Epidermal melanocyte (primary cell): ENCODE measurements at regions not wholly inside any gene's neighbourhood (a gene's known extent, or its start where the extent isn't known, plus 50 kb on each side); places are given as distances from the start of the nearest gene placed in this dataset.

ENCODE experiments used
- DNase-seq: peaks from one replicate; pipeline ENCODE4 v3.0.0; 2011; ENCODE audit warnings: low spot score; ENCODE audit not compliant: insufficient read length

GRCh38 chr12:92363295-92364146 lies 217.9 kb upstream of the BTG1 start:
- DNase-seq, result peak; percentile 49

- no peak for DNase-seq
Observed at GRCh38 chr12:92362785-92363184, 217.1 kb upstream of the BTG1 start.

DNA sequence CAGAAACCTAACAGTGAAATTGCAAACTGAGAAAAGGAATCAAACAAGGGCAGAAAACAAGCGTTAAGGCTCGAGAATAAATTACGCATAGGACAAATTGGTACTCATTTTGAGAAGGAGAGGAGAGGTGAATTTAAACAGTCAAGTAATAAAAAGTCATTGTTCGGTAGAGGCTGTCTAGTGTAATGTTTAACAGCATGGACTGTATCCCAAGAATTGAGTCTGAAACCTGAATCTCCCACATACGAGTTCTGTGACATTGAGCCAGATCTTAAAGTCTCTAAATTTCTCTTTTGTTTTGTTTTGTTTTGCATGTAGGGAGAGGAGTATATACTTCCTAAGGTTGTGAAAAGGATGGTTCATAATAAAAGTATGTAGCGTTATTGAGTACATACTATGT lies 216.5 kb upstream of the BTG1 start:
- DNase-seq, result no peak

GRCh38 chr12:92360543-92360942 lies 214.9 kb upstream of the BTG1 start:
- DNase-seq, result no peak

- no peak for DNase-seq
Observed at GRCh38 chr12:92359581-92360209, 214.0 kb upstream of the BTG1 start.

GRCh38 chr12:92357584-92358261 lies 212.1 kb upstream of the BTG1 start:
- no peak for DNase-seq

- DNase-seq, result no peak
Observed at GRCh38 chr12:92356425-92356824, 210.8 kb upstream of the BTG1 start.

GRCh38 chr12:92349635-92350034 lies 204.0 kb upstream of the BTG1 start:
- no peak for DNase-seq

DNA sequence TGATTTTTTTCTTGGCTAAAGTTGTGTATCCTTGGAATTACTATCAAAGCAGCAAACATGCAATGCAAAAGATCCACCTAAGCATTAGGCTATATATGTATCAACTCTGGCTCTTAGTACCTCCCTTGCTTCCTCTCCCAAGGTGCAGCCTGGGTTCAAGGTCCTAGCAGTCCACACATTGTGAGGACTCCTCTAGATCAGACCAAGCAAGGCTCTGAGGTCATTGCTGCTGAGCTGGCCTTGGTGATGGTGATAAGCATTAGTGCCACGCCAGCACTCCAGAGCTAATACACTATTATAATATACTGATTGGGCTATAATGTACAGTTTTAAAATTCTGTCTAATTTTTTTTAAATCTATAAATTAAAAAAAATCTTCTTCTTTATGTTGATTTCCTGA lies 196.9 kb upstream of the BTG1 start:
- DNase-seq, result no peak

DNA sequence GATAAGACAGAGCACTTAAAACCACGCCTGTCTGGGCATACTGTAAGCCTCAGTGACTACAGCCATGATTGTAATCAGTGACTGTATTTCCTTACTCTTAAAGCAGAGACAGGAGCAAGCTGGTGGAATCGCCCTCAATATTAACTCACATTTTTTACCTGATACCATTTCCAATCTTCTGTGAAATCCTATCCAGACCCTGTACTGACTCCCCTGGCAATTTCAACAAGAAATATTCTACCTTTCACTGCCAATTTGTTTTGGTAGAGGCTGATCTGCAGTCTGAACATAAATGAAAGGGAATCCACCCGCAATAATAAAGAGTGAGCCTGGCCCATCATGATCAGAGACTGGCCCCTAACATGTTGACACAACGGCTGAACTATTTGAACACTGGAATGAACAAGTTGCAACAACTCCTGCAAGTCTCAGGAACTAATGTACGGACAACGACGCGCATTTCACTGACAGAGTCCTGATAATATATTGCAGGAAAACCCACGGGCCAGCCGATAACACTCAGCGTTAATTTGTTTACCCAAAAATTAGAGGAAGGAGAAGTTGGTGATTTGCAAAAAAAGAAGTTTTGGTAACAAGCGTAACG lies 195.5 kb upstream of the BTG1 start:
- no peak for DNase-seq

- no peak for DNase-seq
Observed at GRCh38 chr12:92340441-92341064, 194.9 kb upstream of the BTG1 start.

- no peak for DNase-seq
Observed at GRCh38 chr12:92340003-92340402, 194.4 kb upstream of the BTG1 start.

DNA sequence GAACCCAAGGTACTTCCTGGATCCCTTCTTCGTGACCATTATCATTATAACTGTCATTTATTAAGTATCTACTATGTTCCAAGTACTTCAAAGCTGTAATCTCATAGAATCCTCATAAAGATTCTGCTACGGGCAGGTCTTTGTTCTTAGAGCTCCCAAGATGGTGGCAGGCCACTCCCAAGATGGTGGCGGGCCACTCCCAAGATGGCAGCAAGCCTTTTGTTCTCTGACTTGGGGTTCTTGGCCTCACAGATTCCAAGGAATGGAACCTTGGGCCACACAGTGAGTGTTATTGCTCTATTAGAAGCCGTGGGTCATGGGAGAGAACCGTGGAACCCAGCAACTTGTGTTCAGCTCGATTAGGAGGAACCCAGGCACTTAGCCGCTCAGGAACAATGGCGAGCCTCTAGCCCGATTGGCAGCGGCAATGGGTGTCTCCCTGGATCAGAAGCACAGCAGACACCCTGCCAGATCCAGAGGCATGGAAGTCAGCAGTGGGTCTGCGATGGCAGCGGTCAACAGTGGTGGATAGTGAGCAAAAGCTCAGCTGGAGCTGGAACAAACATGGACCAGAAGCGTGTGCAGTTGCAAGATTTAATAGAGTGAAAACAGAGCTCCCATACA lies 193.7 kb upstream of the BTG1 start:
- DNase-seq, result no peak

DNA sequence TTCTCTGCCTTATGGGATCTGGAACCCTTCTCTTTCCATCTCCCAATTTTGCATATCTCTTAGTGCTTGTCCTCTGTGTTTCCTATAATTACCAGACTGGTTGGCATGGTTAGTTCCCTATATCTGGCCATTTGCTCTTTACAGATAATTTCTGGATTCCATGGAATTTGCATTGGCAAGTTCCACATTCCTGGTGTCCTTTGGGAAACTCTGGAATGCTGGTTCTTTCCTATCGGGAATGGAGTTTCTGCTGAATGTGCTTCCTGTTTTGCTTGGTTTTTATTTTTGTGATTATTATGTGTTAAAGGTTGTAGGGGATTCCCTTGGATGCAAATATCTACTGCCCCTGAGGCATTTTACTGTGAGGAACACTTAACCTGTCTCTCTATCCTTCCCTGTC lies 193.0 kb upstream of the BTG1 start:
- DNase-seq, result no peak

- DNase-seq, result no peak
Observed at GRCh38 chr12:92338102-92338501, 192.5 kb upstream of the BTG1 start.

DNA sequence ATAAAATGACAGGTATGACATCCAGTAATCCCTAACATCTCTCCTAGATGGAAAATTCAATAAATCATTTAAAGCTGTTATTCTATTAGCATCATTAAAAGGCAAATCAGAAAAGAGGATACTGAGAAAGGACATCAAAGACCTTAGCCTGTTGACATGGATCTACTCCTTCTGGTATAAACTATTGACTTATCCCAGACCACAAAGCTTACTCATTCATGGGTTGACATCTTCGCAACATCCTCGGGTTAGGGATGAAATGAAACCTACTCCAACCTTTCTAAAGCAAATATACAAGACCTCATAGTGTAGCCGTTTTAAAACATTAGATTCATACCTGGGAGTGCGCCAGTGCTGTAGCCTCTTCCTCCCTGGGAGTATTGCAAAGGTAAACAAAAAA lies 191.5 kb upstream of the BTG1 start:
- DNase-seq, result no peak

GRCh38 chr12:92336641-92337040 lies 191.0 kb upstream of the BTG1 start:
- DNase-seq, result no peak

GRCh38 chr12:92335831-92336230 lies 190.2 kb upstream of the BTG1 start:
- no peak for DNase-seq

- DNase-seq, result no peak
Observed at GRCh38 chr12:92334552-92334951, 188.9 kb upstream of the BTG1 start.

DNA sequence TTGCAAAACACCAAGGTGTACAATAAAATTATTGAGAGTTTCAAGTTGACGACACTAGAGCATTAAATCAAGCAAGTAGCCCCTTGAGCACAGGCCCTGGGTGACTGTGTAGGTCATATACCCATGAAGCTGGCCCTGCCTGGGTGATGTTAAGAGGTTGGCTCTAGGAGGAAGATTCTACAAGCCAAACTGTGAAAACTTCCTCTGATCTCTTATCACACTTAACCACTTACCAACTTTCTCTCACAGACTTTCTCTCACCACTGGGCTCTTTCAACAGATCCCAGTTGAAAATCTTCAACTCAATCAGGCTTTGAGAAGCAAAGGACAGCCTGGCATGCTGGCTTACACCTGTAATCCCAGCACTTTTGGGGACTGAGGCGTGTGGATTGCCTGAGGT lies 186.9 kb upstream of the BTG1 start:
- no peak for DNase-seq

DNA sequence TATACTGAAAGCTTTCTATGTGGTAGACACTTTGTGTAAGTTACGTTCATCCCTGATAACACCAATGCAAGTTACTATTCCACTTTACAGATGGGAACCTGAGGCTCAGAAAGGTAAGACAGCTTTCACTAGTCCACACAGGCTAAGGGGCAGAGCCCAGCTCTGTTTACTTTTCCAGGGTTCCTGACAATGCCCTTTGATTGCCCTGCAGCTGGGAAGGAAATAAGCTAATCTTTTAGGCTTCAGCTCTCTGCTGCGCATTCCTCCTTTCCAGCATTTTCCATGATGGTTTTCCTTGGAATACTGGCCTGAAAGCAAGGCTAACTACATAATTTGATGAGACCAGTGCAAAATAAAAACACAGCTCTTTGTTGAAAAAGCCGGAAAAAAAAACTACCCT lies 185.7 kb upstream of the BTG1 start:
- DNase-seq, result no peak
